Ovary (tissue), 3 donors: ENCODE measurements at regions not wholly inside any gene's neighbourhood (a gene's known extent, or its start where the extent isn't known, plus 50 kb on each side); places are given as distances from the start of the nearest gene placed in this dataset.

Experiments
- CTCF ChIP-seq, 3 donors: fragments of 450-650 bp in 2 of 3; fragments of 200-600 bp in 1 of 3; IDR thresholded peaks; one replicate each; pipeline versions ENCODE4 v1.5.1 to v1.8.0; 2016 to 2022; ENCODE audit warnings: antibody characterized with exemption in 3 of 3, mild to moderate bottlenecking in 1 of 3
- POLR2A ChIP-seq: fragments of 450-650 bp; IDR thresholded peaks from one replicate; pipeline ENCODE4 v1.6.1; 2017; ENCODE audit warnings: antibody characterized with exemption, mild to moderate bottlenecking, moderate library complexity
- donor health status: DM: no; HTN: no; CAD: no.

GRCh38 chr6:86869500-86869899, 67.8 kb upstream of the HTR1E start:
- no peak for TF ChIP-seq CTCF (IDR thresholded peaks at IDR 0.05)
- no peak for TF ChIP-seq POLR2A
